ENCODE measurements at regions not wholly inside any gene's neighbourhood (a gene's known extent, or its start where the extent isn't known, plus 50 kb on each side); places are given as distances from the start of the nearest gene placed in this dataset.

- DNase-seq (ENCODE audit: low read depth, low spot score): no peak
- H3K4me3 ChIP-seq (ENCODE audit: low read depth, low read length): no peak overlapping the region
- in situ Hi-C loops (cut with HindIII; ENCODE audit: low sequenced_read_pairs): no loop called here
- no peak for TF ChIP-seq CTCF (IDR thresholded peaks at IDR 0.05; ENCODE audit: low read depth, low read length)
Measured at GRCh38 chr9:118401546-118401945, 697.3 kb downstream of the TLR4 start.

GRCh38 chr9:118414676-118415075 is 710.5 kb downstream of the TLR4 start:
- DNase-seq (ENCODE audit: low read depth, low spot score): no peak
- no peak overlapping the region for H3K4me3 ChIP-seq (ENCODE audit: low read depth, low read length)
- in situ Hi-C loops (cut with HindIII; ENCODE audit: low sequenced_read_pairs): no loop called here
- no peak for TF ChIP-seq CTCF (IDR thresholded peaks at IDR 0.05; ENCODE audit: low read depth, low read length)

GRCh38 chr9:118418887-118419565 is 714.8 kb downstream of the TLR4 start:
- TF ChIP-seq CTCF (IDR thresholded peaks at IDR 0.05; ENCODE audit: low read depth, low read length): no peak
- in situ Hi-C loops (cut with HindIII; ENCODE audit: low sequenced_read_pairs): no loop called here
- H3K4me3 ChIP-seq (ENCODE audit: low read depth, low read length): no peak overlapping the region
- DNase-seq (ENCODE audit: low read depth, low spot score): peak; percentile 65

GRCh38 chr9:118419676-118420075 is 715.5 kb downstream of the TLR4 start:
- no peak for DNase-seq (ENCODE audit: low read depth, low spot score)
- H3K4me3 ChIP-seq (ENCODE audit: low read depth, low read length): no peak overlapping the region
- in situ Hi-C loops (cut with HindIII; ENCODE audit: low sequenced_read_pairs): no loop called here
- TF ChIP-seq CTCF (IDR thresholded peaks at IDR 0.05; ENCODE audit: low read depth, low read length): no peak

- no peak for TF ChIP-seq CTCF (IDR thresholded peaks at IDR 0.05; ENCODE audit: low read depth, low read length)
- DNase-seq (ENCODE audit: low read depth, low spot score): no peak
- in situ Hi-C loops (cut with HindIII; ENCODE audit: low sequenced_read_pairs): no loop called here
- no peak overlapping the region for H3K4me3 ChIP-seq (ENCODE audit: low read depth, low read length)
Measured at GRCh38 chr9:118422508-118422907, 718.3 kb downstream of the TLR4 start.

DNA sequence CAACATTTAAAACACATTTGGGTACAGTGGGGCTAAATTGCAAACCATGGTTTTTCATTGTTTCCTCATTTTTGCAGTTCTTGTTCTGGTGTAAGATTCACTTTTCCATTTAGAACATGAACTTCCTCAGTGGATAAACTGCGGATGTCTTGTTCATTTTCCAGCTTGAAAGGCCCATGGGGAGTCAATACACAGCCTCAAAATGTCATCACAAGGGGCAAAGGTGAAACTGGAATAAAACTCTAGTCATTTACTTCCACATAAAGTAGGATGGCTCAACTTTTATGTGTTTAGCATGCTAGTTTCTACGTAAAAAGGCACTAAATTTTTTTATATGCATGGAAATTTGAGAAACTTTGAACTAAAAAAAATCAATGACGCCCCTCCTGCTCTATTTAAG is 718.8 kb downstream of the TLR4 start:
- in situ Hi-C loops (cut with HindIII; ENCODE audit: low sequenced_read_pairs): no loop called here
- no peak overlapping the region for H3K4me3 ChIP-seq (ENCODE audit: low read depth, low read length)
- no peak for TF ChIP-seq CTCF (IDR thresholded peaks at IDR 0.05; ENCODE audit: low read depth, low read length)
- DNase-seq (ENCODE audit: low read depth, low spot score): no peak
